Duodenal mucosa (tissue), 2 donors: ENCODE measurements at regions not wholly inside any gene's neighbourhood (a gene's known extent, or its start where the extent isn't known, plus 50 kb on each side); places are given as distances from the start of the nearest gene placed in this dataset.

Source experiments
- H3K27ac ChIP-seq: one replicate; pipeline ENCODE4 v1.7.0; 2013; ENCODE audit warnings: low read depth, low read length
- H3K27me3 ChIP-seq, 2 donors: one replicate each; pipeline ENCODE4 v1.7.0; 2013; ENCODE audit warnings: low read length in 2 of 2, control low read depth in 1 of 2; ENCODE audit not compliant: insufficient read depth in 2 of 2, control insufficient read depth in 1 of 2
- H3K36me3 ChIP-seq, 2 donors: one replicate each; pipeline ENCODE4 v1.7.0; 2013; ENCODE audit warnings: low read length in 2 of 2, control low read depth in 1 of 2; ENCODE audit not compliant: insufficient read depth in 2 of 2, control insufficient read depth in 1 of 2
- H3K4me1 ChIP-seq, 2 donors: one replicate each; pipeline ENCODE4 v1.7.0; 2013; ENCODE audit warnings: low read length in 2 of 2, control low read depth in 1 of 2; ENCODE audit not compliant: insufficient read depth in 2 of 2, control insufficient read depth in 1 of 2
- H3K4me3 ChIP-seq, 2 donors: one replicate each; pipeline ENCODE4 v1.7.0; 2013; ENCODE audit warnings: low read length in 2 of 2, low read depth in 1 of 2
- H3K9ac ChIP-seq, 2 donors: one replicate each; pipeline ENCODE4 v1.7.0; 2013; ENCODE audit warnings: low read length in 2 of 2, low read depth in 1 of 2
- H3K9me3 ChIP-seq, 2 donors: one replicate each; pipeline ENCODE4 v1.7.0; 2013; ENCODE audit warnings: low read length in 2 of 2, control low read depth in 1 of 2; ENCODE audit not compliant: control insufficient read depth in 1 of 2

GRCh38 chr3:30069056-30069455 is 537.3 kb upstream of the TGFBR2 start:
- H3K4me1 ChIP-seq = no peaks in the 10 kb centered on the region
- H3K27ac ChIP-seq = no peak overlapping the region

DNA sequence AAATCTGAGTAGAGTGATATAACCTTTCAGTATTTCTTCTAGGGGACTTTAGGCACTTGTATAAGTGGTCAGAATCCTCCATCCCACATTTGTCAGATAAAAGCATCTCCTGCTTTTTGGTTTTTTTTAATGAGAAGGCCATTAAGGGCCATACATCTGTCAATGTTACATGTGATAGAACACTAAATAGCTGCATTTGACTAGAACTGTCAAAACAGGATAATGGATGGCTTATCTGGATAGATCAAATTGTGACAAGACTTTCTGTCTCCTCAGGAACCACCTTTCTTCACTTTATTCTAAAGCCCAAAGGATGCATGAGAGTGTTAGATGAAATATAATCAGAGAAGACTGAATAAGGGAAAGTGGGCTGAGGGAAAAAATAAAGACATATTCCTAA is 533.4 kb upstream of the TGFBR2 start:
- no peak overlapping the region for H3K27ac ChIP-seq
- no peaks in the 10 kb centered on the region for H3K27me3 ChIP-seq
- H3K4me1 ChIP-seq = no peaks in the 10 kb centered on the region
- no peaks in the 10 kb centered on the region for H3K36me3 ChIP-seq
- H3K4me3 ChIP-seq = no peak overlapping the region
- no peak overlapping the region for H3K9ac ChIP-seq
- H3K9me3 ChIP-seq = no peaks in the 10 kb centered on the region

More at GRCh38 chr3:30069056-30069455, 537.3 kb upstream of the TGFBR2 start:
- no peaks in the 10 kb centered on the region for H3K27me3 ChIP-seq
- no peak overlapping the region for H3K9ac ChIP-seq
- no peaks in the 10 kb centered on the region for H3K36me3 ChIP-seq
- no peak overlapping the region for H3K4me3 ChIP-seq
- H3K9me3 ChIP-seq = no peaks in the 10 kb centered on the region

GRCh38 chr3:30073622-30074021 is 532.8 kb upstream of the TGFBR2 start:
- no peak overlapping the region for H3K27ac ChIP-seq
- peaks cover under 1 to 1% of the 10 kb centered on the region in 2 donors for H3K4me1 ChIP-seq
- no peak overlapping the region for H3K9ac ChIP-seq
- H3K27me3 ChIP-seq = no peaks in the 10 kb centered on the region
- no peaks in the 10 kb centered on the region for H3K9me3 ChIP-seq
- H3K36me3 ChIP-seq = no peaks in the 10 kb centered on the region
- no peak overlapping the region for H3K4me3 ChIP-seq

- Histone ChIP-seq H3K4me3 (no peak overlapping the region), H3K9me3 (no peaks in the 10 kb centered on the region), H3K9ac (no peak overlapping the region), H3K27ac (no peak overlapping the region), H3K36me3 (no peaks in the 10 kb centered on the region), H3K27me3 (no peaks in the 10 kb centered on the region), H3K4me1 (peaks cover 5 to 7% of the 10 kb centered on the region in 2 donors)
These were observed 530.9 kb upstream of the TGFBR2 start for GRCh38 chr3:30075514-30075913.

DNA sequence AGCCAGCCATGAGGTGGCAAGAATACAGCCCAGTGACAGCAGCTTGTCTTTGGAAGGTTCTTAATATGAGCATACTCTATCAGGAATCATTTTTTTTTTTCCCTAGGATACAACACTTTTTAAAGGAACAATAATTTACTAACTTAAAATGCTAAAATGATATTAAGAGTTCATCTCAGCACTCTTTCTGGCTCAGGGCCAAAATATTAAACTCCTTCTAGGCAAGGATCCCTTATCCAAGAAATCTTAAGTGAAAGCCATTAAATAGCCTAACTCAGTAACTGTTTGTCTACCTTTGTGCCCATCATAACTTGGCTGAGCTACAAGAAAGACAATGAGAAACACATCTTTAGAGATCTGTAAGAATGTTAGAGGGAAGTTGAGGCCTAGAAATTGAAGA is 529.5 kb upstream of the TGFBR2 start:
- no peak overlapping the region for H3K9ac ChIP-seq
- H3K27me3 ChIP-seq = no peaks in the 10 kb centered on the region
- peaks cover 5 to 9% of the 10 kb centered on the region in 2 donors for H3K4me1 ChIP-seq
- H3K9me3 ChIP-seq = no peaks in the 10 kb centered on the region
- no peak overlapping the region for H3K27ac ChIP-seq
- H3K4me3 ChIP-seq = no peak overlapping the region
- no peaks in the 10 kb centered on the region for H3K36me3 ChIP-seq

- H3K27me3 ChIP-seq = no peaks in the 10 kb centered on the region
- no peaks in the 10 kb centered on the region for H3K36me3 ChIP-seq
- H3K27ac ChIP-seq = no peak overlapping the region
- H3K9me3 ChIP-seq = no peaks in the 10 kb centered on the region
- H3K4me1 ChIP-seq = peaks cover 5 to 15% of the 10 kb centered on the region in 2 donors
- H3K4me3 ChIP-seq = no peak overlapping the region
- H3K9ac ChIP-seq = no peak overlapping the region
These were observed 528.7 kb upstream of the TGFBR2 start for GRCh38 chr3:30077746-30078145.

DNA sequence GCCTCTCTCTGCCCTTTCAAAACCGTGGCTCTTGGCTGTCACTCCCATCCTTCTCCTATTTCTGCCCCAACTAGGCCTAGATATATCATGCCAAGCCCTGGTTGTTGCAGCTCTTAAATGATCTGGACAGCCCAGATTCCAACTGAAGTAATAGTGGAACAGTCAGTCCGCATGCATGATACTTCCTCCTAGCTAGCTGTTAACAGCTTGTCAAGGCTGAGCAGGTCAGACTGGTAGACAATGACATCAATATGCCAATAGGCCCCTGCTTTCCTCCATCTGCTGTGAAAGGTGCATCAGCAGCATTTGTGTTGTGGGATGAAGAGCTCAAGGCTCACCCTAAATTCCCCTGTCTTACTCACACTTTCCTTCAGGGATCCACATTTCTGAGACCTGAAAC is 527.7 kb upstream of the TGFBR2 start:
- no peak overlapping the region for H3K27ac ChIP-seq
- no peak overlapping the region for H3K4me3 ChIP-seq
- H3K9ac ChIP-seq = no peak overlapping the region
- H3K9me3 ChIP-seq = no peaks in the 10 kb centered on the region
- no peaks in the 10 kb centered on the region for H3K36me3 ChIP-seq
- no peaks in the 10 kb centered on the region for H3K27me3 ChIP-seq
- peaks cover 5 to 23% of the 10 kb centered on the region in 2 donors for H3K4me1 ChIP-seq

DNA sequence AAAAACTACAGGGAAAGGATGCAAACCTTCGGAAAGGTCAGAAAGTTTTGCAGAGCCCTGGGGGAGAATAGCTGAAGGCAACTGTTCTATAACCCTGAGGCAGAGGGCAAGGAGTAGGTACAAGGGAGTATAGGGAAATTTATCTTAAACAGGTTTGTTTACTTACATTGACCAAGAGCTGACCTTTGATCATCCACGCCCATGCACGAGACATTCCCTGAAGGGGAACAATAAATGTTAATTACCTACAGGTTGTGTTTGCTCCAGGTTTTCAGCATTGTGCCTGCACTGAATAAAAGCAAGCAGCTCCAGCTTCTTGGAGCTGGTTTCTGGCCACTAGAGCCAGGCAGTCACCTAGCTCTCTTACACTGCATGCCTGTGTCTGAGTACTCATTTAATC is 524.5 kb upstream of the TGFBR2 start:
- Histone ChIP-seq H3K36me3 (no peaks in the 10 kb centered on the region), H3K4me3 (peak overlapping the region in 1 of 2 donors; percentile 17), H3K27me3 (no peaks in the 10 kb centered on the region)

GRCh38 chr3:30082652-30083051 is 523.7 kb upstream of the TGFBR2 start:
- no peak overlapping the region for H3K27ac ChIP-seq
- H3K9me3 ChIP-seq = no peaks in the 10 kb centered on the region
- H3K4me1 ChIP-seq = peaks cover 5 to 26% of the 10 kb centered on the region in 2 donors
- H3K36me3 ChIP-seq = no peaks in the 10 kb centered on the region
- H3K27me3 ChIP-seq = no peaks in the 10 kb centered on the region
- H3K9ac ChIP-seq = no peak overlapping the region
- no peak overlapping the region for H3K4me3 ChIP-seq

More for the DNA sequence above, 524.5 kb upstream of the TGFBR2 start:
- H3K27ac ChIP-seq = no peak overlapping the region
- peaks cover 5 to 26% of the 10 kb centered on the region in 2 donors for H3K4me1 ChIP-seq
- no peaks in the 10 kb centered on the region for H3K9me3 ChIP-seq
- peak overlapping the region in 1 of 2 donors; percentile 35 for H3K9ac ChIP-seq

- Histone ChIP-seq H3K27ac (no peak overlapping the region), H3K27me3 (no peaks in the 10 kb centered on the region), H3K36me3 (no peaks in the 10 kb centered on the region), H3K4me1 (peaks cover 5 to 26% of the 10 kb centered on the region in 2 donors), H3K9ac (no peak overlapping the region), H3K9me3 (no peaks in the 10 kb centered on the region), H3K4me3 (no peak overlapping the region)
These were observed 523.1 kb upstream of the TGFBR2 start for GRCh38 chr3:30083315-30083714.

- H3K9me3 ChIP-seq = no peaks in the 10 kb centered on the region
- H3K4me3 ChIP-seq = no peak overlapping the region
- H3K27ac ChIP-seq = no peak overlapping the region
These were observed 522.1 kb upstream of the TGFBR2 start for GRCh38 chr3:30084316-30084715.

More at GRCh38 chr3:30084316-30084715, 522.1 kb upstream of the TGFBR2 start:
- H3K36me3 ChIP-seq = no peaks in the 10 kb centered on the region
- H3K9ac ChIP-seq = no peak overlapping the region
- H3K27me3 ChIP-seq = no peaks in the 10 kb centered on the region
- H3K4me1 ChIP-seq = peaks cover 0 to 21% of the 10 kb centered on the region in 2 donors
